A673 (cell line): ENCODE measurements at regions not wholly inside any gene's neighbourhood (a gene's known extent, or its start where the extent isn't known, plus 50 kb on each side); places are given as distances from the start of the nearest gene placed in this dataset.

Source experiments
- BruUV-seq: library from RNA; stranded (reverse); fragments of 400-500 nt; replicated peaks from 2 replicates; lab custom pipeline; 2021; lab: Mats Ljungman, UMichigan
- CTCF ChIA-PET: fragments of 300-600 bp; sonication (Branson Sonifier 250); formaldehyde crosslinking; loops from one replicate; lab custom pipeline; 2022; ENCODE audit warnings: antibody characterized with exemption; lab: Charles Lee
- POLR2A ChIA-PET: fragments of 300-600 bp; sonication (Branson Sonifier 250); formaldehyde crosslinking; loops from one replicate; lab custom pipeline; 2022; ENCODE audit warnings: antibody characterized with exemption; ENCODE audit not compliant: low non-redundant PET; lab: Charles Lee
- DNase-seq: peaks from one replicate; pipeline ENCODE4 v3.0.0-alpha.2; 2015; ENCODE audit warnings: low spot score
- H3K27ac ChIP-seq: fragments of 200-600 bp; sonication (generic); 2 replicates; pipeline ENCODE4 v1.5.1; 2016; ENCODE audit warnings: mixed run types, low read depth, mild to moderate bottlenecking, mixed read lengths, antibody characterized with exemption, low read length; ENCODE audit not compliant: poor library complexity, severe bottlenecking
- H3K27me3 ChIP-seq: fragments of 200-600 bp; sonication (generic); replicated peaks from 2 replicates; pipeline ENCODE4 v1.6.1; 2017; ENCODE audit warnings: mixed run types, low read depth, mild to moderate bottlenecking, mixed read lengths, antibody characterized with exemption, low read length; ENCODE audit not compliant: insufficient read depth, poor library complexity
- H3K36me3 ChIP-seq: fragments of 200-600 bp; sonication (generic); 2 replicates; pipeline ENCODE4 v1.6.1; 2016; ENCODE audit warnings: mixed run types, mild to moderate bottlenecking, mixed read lengths, antibody characterized with exemption, low read length; ENCODE audit not compliant: insufficient read depth, poor library complexity, severe bottlenecking
- H3K4me1 ChIP-seq: fragments of 200-600 bp; sonication (generic); 2 replicates; pipeline ENCODE4 v1.6.1; 2017; ENCODE audit warnings: mixed run types, mild to moderate bottlenecking, mixed read lengths, antibody characterized with exemption, low read length; ENCODE audit not compliant: insufficient read depth, poor library complexity, severe bottlenecking
- H3K4me3 ChIP-seq: fragments of 200-600 bp; sonication (generic); 2 replicates; pipeline ENCODE4 v1.5.1; 2016; ENCODE audit warnings: low read depth, mixed run types, mild to moderate bottlenecking, mixed read lengths, low read length; ENCODE audit not compliant: poor library complexity, severe bottlenecking
- H3K9me3 ChIP-seq: fragments of 200-600 bp; sonication (generic); 2 replicates; pipeline ENCODE4 v1.6.1; 2016; ENCODE audit warnings: mixed run types, low read depth, mild to moderate bottlenecking, mixed read lengths, antibody characterized with exemption, low read length; ENCODE audit not compliant: poor library complexity, severe bottlenecking
- CTCF ChIP-seq: fragments of 300-800, 200-600 bp; sonication (generic); conservative IDR thresholded peaks from 2 replicates; pipeline ENCODE4 v1.5.1; 2017; ENCODE audit warnings: low read depth, mild to moderate bottlenecking, antibody characterized with exemption, low read length, moderate library complexity, mixed read lengths
- EZH2 ChIP-seq: fragments of 200-600 bp; sonication (generic); IDR thresholded peaks from 2 replicates; pipeline ENCODE4 v1.6.1; 2017; ENCODE audit warnings: borderline replicate concordance, low read depth, mild to moderate bottlenecking, mixed read lengths, antibody characterized with exemption, low read length; ENCODE audit not compliant: poor library complexity, severe bottlenecking
- intact Hi-C: fragments of 100-400 bp; cut with micrococcal nuclease; formaldehyde crosslinking; loops from one replicate; pipeline ENCODE4 v1.10.0; 2022; ENCODE audit not compliant: unreplicated experiment

- Histone ChIP-seq H3K27me3 (no peaks in the 10 kb centered on the region), H3K36me3 (no peaks in the 10 kb centered on the region), H3K27ac (no peak overlapping the region), H3K9me3 (no peaks in the 10 kb centered on the region), H3K4me1 (no peaks in the 10 kb centered on the region), H3K4me3 (no peak overlapping the region)
- DNase-seq, result no peak
- no peak for TF ChIP-seq EZH2
- no peak for TF ChIP-seq CTCF
- BruUV-seq, result no TSS peak
- intact Hi-C loops, result no loop called here
- ChIA-PET CTCF (no interaction called here), POLR2A (no interaction called here)
Observed at GRCh38 chrX:5155301-5155700, 1073.4 kb downstream of the NLGN4X start.

GRCh38 chrX:5145957-5146356 lies 1082.7 kb downstream of the NLGN4X start:
- intact Hi-C loops, result no loop called here
- Histone ChIP-seq H3K4me3 (no peak overlapping the region), H3K4me1 (no peaks in the 10 kb centered on the region), H3K9me3 (no peaks in the 10 kb centered on the region), H3K27ac (no peak overlapping the region), H3K36me3 (no peaks in the 10 kb centered on the region), H3K27me3 (no peaks in the 10 kb centered on the region)
- no TSS peak for BruUV-seq
- ChIA-PET CTCF (no interaction called here), POLR2A (interaction anchor here (0.6 kb wide), 1 partner anchor 1171 kb away, joined by 3 read pairs; no protein-coding TSS in a partner anchor)
- TF ChIP-seq EZH2 (no peak), CTCF (no peak)
- no peak for DNase-seq

GRCh38 chrX:5142644-5143043 lies 1086.0 kb downstream of the NLGN4X start:
- ChIA-PET POLR2A (no interaction called here), CTCF (no interaction called here)
- Histone ChIP-seq H3K36me3 (no peaks in the 10 kb centered on the region), H3K9me3 (no peaks in the 10 kb centered on the region), H3K27me3 (no peaks in the 10 kb centered on the region), H3K27ac (no peak overlapping the region), H3K4me1 (no peaks in the 10 kb centered on the region), H3K4me3 (no peak overlapping the region)
- intact Hi-C loops, result no loop called here
- DNase-seq, result no peak
- no peak for TF ChIP-seq CTCF
- TF ChIP-seq EZH2, result no peak
- BruUV-seq, result no TSS peak
